ENCODE measurements at regions not wholly inside any gene's neighbourhood (a gene's known extent, or its start where the extent isn't known, plus 50 kb on each side); places are given as distances from the start of the nearest gene placed in this dataset.

DNA sequence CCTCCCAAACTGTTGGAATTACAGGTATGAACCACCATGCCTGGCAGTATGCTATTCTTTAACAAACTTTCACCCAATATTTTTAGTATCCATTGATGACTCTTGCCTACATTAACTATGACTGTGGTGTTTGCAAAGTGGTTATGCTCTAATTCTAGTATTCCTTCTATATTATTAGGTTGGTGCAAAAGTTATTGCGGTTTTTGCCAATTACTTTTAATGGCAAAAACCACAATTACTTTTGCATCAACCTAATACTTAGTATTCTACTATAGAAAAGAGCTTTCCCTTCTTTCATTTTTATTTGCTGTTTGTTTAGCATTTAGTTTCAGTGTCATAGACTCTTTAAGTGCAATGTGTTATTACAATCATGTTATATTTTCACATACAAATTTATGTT, 760.6 kb downstream of the NR2F2 start:
- no peak for DNase-seq

DNA sequence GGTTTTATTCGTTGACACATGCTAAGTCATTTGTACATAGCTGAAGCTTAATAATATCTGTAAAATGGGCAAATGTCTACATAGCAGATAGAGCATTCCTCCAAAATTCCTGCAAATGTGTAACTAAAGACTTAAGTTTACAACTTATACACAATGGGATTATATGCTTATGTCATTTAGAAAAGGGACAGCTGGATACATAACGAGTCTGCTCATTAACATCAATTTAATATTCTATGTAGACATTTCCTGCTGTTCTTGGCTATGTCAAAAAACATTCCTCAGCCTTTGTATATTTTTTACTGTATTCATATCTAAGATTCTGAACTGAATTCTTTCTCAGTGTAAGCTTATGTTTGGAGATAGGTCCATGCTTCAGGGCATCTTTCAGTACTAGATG, 762.2 kb downstream of the NR2F2 start:
- no peak for DNase-seq

DNA sequence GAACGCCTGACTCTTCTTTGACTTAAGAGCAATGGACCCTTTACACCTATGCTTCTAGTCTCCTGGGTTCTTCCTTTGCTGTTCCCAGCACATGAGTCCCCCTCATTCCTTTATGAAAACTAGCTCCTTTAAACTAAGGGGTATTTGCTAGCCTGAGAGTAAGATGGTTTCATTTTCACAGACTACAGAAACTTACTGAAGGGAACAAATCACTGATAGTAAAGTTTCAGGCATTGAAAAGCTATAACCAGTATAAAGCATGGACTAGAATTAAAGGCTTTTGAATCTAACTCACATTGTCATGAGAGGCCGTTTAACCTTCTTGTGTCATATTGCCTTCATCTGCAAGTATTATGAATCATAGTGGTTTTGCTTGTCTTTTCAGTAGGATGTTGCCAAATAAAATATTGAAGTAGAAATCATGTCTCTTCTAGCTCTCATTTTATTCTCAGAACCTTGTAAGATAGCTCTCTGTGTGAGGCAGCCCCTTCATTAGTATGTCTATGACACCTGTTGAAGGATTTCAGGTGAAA, 765.9 kb downstream of the NR2F2 start:
- DNase-seq = no peak

DNA sequence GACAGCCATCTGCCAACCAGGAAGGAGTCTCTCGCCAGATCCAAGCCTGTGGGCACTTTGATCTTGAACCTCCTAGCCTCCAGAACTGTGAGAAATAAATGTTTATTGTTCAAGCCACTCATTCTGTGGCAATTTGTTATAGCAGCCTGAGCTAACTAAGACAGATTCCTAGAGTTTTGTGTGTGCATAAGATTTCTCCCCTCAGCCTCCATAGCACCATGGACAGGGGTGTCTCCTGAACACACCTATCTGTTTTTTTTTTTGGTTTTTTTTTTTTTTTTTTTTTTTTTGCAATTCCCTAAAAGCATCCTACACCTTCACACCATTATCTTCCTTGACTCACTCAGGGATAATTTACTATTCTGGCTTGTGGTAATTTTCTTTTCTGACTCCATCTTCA, 768.5 kb downstream of the NR2F2 start:
- DNase-seq = no peak

DNA sequence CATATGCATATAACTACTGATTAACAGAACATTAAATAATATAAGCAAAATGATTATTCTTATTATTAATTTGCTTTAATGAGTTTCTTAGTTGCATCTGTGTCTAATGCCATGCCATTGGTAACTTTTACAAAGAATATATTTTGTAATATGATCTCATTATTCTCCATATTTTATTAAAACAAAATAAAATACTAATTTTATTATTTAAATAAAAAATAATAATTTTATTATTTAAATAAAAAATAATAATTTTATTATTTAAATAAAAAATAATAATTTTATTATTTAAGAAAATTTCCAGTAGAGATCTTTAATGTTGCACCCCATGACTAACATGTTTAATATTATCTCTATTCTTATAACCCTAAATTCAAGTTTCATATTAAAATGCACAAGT, 771.1 kb downstream of the NR2F2 start:
- no peak for DNase-seq

DNA sequence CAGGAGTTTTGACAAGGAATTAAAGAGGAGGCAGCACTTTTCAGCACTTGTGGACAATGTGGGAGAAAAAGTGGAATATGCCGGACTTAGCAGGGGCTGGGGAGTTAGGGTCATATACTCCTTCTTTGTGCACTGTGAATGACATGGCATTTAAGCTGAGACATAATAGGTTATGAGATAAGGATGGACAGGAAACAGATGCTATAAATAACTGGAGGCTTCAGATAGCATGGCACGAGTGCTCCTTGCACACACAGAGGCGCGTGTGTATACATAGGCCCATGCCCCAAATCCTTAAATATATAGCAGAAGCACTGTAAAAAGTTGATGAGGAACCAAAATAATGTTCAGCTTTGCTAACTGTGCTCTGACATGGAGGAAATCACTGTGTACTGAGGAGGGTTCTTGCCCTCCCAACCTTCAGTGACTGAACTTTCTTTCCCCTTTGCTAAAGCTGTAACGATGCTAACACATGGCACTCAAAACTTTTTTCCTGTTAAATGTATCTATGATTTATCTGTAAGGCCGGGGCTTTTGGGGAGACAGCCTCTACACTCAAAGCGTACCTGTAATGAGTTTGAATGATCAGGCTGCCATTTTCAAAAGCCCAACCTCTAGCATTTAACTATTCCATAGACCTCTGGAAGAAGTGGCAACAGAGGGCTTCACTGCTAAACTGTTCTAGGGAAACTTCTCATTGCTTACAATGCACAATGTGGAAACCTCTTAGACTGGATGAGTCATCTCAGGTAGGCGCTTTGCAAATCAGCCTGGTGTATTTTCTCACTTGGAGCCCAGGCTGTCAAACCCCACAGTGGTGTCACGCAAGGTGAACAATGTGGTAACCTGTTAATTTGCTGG, 784.6 kb downstream of the NR2F2 start:
- no peak for DNase-seq

DNA sequence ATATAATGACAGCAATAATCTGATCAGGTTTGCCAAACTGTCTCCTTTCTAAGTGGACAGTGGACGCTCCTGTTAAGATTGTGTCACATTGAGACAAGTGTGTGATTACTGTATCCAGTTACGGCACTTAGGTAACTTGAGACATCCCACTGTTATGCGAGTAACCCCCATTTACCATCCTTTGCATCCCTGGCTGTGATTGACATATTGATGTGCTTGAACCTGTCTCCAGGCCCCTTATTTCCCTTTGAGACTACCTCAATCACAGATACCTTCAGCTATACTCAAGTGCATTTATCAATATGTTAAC, 785.2 kb downstream of the NR2F2 start:
- DNase-seq = no peak

DNA sequence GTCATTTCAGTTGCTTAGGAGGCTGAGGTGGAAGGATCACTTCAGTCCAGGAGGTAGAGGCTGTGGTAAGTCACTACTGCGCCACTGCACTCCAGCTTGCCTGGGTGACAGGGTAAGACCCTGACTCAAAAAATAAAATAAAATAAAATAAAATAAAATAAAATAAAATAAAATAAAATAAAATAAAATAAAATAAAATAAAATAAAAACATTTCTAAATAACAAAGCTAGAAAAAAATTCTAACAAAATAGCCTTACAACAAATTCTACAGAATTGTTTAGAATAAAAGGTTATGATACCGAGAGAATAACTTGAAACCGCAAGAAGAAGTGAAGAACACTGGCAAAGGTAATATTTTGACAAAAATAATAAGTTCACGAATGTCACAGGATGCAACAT, 794.3 kb downstream of the NR2F2 start:
- DNase-seq = no peak

DNA sequence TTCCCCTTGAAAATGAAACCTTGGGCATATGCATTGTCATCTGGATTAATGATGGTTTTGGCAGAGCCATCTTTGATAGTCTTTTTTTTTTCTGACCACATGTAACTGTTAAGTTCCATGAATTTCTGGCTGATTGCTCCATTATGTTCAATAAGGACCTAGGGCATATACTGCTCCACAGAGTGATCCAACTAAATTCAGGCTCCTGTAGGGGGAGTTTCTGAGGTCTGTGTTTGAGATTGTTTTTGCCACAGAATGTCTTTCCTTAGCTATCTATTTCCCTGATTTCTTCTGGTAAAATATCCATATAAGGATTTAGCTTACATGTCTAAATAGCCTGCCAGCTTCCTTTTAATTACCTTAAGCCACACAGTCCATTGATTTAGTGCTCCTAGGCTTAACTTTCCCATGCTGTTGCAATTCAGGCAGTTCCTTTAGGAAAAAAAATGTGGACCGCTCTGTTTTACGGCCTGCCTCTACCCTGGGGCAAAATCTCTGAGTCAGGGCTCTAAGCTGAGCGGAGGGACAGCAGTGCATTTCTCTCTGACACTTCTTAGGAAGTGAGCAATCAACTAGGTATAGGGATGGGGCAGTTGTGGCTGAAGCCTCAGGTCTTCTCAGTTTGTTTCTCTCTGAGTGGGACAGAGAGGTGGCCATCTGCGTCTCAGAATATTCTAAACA, 796.2 kb downstream of the NR2F2 start:
- DNase-seq = no peak

DNA sequence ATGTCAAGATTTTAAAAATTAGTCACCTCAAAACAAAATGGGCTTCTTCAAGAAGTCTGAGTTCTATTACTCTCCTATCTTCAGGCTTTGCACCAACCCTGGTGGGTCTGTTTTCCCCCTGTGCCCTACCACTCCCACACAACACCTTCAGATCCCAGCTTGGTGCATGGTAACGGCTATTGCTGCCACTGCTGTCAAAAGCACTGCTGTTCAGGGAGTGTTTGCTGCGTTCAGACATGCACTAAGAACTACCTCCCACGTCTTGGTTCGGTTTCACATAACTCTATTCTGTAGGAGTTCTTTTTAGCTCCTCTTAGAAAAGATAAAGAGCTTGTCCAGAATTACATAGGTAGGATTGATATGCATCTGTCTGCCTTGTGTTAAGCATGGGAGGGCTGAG, 799.2 kb downstream of the NR2F2 start:
- no peak for DNase-seq

DNA sequence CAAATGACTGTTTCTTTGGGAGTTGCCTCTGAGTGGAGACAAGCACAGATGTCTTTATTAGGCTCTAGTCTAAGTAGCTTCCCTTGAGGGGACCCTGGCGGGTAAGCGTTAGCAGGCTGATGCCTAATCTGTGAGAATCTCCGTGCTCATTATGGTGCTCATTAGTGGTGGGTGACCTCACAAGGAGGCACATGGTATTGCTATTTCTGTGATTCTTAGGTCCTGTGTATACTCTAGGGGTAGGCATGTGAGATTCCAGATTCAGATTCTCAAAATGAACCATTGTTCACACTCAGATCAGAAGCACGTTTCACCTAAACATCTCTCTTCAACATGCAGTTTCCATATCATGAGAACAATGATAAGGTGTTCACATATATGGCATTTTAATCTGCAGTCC, 809.7 kb downstream of the NR2F2 start:
- no peak for DNase-seq

DNA sequence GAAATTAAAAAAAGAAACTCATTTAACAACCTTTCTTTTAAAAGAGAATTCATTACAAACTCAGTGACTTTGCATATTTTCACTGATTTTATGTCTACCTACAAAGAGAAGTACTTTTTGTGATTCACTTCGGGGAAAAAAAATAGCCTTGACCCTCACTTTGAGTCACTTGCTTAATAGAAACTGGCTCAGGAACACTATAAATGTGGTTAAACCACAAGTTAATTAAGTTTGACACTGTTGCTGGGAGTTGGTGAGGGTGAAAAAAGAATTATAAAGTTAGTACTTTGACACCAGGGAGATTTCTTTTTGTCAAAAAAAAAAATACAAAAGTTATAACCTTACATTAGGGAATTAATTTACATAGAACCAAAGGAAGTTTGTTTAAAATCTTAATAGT, 810.9 kb downstream of the NR2F2 start:
- no peak for DNase-seq

DNA sequence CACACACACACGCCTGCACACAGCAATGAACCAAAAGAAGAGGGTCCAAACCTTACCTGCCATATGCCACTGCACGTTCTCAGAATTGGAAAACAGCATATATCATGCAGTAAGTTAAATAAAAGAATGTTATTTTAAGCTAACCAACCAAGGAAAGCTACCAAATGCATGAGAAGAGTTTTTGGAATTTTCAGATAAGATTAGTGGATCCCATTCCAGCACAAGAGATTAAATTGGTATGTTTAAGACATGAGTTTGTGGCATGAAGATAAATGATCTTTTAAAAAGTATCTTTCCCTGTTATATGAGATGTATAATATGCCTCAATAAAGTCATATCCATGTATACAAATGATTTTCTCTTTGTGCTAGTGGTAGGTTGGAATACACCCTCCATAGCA, 811.4 kb downstream of the NR2F2 start:
- DNase-seq = no peak

DNA sequence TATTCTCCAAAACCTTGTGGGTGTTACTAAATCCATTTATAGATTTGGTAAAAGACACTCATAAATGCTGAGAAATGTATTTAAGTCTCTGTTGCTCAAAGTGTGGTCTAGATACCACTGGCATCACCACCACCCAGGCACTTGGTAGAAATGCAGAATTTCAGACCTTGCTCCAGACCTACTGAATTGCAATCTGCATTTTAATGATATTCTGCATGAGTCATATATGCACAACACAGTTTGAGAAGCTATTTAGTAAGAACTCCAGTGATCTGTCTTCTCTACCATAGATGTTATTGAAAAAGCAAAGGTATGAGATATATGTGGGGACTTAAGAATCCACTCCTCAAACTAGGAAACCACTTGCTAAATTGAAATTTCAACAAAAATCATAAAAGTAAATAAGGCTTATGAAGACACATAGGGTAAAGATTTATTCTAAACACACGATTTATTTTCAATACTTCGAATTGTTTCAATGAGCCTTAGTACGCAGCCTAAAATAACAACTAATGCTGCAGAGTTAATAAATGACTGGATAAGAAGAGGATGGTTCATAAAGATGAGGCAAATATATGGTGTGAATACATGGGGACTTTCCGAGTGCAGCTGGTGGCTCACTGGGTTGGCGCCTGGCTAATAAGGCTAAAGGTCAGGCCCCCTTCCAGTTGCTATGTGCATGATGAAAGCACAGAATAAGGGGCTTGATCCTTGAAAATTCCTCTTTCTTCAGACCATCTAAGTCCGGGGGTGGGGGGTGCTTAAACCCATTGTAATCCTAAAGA, 813.3 kb downstream of the NR2F2 start:
- no peak for DNase-seq

DNA sequence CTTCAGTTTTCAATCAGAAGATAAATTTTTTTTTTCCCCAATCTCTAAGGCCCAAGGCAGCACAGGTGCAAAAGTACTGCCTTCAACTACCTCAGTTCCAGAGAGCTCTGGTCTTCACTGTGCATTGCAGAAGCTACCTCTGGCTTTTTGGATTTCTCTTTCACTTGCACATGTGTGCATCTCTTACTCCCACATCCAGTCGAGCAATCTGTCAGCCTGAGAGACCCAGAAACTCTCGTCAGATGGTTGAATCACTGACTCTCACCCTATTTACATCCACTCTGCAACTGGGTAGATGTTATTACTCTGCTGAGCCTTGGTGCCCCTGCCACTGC, 813.8 kb downstream of the NR2F2 start:
- no peak for DNase-seq

DNA sequence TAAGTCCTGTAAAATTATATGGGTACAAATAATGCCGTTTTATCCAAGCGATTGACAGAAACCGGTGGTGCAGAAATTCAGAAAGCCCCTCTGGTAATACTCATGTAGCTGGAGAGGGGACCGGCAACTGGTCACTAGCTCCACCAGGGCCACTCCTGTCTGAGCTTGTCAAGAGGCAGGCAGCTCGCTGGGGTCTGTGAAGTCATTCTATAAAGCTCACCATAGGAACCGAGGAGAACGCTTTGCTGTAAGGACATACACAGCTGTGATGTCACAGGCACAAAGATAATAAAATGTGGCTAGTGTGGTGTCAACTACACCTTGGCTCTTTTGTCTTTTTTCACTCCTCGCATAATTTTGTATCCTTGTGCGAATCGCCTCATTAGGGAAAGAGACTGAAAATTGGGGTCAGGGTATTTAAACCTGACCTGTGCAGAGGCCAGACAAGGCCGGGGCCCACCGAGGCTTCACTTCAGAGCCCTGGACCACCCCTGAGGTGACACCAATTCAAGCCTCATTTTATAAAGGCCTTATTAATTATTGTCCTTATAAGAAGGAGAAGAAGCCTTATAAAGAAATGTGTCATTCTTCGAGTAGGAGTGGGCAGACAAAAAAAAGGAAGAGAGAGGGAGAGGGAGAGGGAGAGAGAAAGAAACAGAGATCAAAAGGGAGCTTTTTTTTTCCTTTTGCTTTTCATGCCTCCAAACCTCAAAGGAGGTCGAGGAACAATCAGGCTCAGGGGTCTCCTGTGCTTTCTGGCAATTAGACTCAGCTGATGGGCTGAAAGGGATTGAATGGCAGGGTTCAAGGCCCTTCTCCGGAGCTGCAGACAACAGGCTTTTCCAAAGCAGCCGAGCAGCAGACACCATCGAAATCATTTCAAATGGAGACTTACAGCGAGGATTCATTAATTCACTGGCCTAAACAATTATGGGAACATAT, 813.3 kb upstream of the ARRDC4 start:
- no peak for DNase-seq

DNA sequence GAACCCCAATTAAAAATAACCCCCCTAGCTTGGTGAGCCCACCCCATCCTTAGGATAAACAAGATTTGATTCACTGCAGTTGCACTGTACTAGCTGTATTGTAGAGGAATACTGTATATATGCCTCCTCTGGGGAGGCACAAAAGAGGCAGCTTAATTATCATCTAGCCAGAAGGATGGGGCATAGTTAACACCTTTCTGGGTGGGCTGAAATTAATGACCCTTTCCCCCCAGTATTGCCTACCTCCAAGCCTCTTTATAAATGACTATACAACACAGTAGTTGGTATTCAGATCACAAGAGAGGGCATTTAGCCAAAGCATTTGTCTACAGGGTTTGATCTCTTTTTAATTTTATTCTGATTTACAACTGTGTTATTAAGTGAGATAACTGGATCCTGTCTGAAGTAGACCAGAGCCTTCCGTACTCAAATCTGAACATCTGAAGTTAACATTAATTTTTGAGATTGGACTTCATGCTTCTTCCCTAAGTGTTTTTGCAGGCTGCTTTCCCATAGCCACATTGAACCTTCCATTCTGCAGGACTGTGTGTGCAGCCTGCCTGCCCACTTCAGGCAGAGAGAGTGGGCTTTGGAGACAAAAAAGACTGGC, 807.0 kb upstream of the ARRDC4 start:
- peak; percentile 1 for DNase-seq

DNA sequence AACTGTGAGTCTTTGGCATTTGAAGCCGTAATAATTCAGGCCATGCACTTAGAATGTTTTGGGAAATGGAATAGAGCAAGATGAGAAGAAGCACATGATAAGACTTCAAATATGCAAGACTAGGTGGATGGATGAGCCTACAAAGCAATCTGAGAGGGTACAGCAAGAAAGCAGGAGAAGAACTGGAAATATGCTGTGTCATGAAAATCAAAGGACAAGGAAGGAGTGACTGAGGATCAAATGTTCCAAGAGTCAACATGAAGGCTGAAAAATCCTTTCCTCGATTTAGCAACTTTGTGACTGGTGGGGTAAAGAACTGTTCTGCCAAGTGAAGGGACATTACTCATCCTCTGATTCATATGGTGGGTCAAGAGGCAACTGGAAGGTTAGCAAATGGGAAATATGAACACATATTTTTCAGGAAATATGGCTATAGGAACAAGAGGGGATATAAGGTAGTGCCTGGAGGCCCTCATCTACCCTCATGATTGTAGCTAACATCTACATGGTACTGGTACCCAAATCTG, 803.7 kb upstream of the ARRDC4 start:
- DNase-seq = no peak

DNA sequence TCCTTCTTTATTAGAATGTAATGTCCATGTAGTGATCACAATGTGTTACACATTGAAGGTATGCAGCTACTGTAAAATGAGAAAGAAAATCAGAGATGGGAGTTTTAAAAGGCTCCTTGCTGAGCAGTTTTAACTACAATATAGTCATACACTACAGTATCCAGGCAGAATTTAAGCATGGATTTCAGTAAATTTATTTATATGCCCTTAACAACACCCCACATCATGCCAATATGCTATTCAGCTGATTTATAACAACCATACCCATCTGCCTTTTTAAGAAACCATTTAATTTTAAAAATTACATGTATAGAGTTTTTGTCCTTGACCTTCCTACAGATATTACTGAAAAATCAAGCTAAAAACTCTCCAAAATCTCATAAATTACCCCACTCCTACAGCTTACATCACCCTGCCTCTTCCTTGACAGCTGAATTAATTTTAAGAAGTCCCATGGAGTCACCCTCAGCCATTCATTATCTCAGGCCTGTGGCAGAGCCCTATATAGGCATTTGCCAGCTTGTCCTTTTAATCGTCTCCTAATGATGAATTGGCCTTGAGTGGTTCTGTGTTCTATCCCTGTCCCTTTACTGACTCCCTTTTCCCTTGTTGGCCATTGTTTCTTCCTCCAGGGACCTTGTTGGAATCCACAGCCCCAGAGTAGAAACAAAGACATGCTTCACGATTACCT, 797.6 kb upstream of the ARRDC4 start:
- no peak for DNase-seq

DNA sequence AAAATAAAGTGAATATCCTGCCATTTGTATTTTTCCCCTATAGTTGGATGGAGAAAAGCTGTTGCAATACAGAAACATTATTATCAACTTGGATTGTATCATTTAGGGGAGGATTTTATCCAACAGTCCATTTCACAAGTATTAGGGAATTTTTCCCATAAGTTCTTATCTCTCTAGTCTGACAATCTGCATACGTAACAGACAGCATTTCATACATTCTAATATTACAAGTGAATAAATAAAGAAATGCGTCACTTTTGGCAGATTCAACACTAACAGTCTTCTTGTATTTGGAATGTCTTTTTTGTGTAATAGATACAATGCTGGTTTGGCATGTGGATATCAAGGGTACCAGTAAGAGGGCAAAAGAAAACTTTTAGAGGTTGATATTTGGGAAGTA, 795.3 kb upstream of the ARRDC4 start:
- DNase-seq = no peak

All from muscle of arm (tissue), 1 donor.